DOHH2 (cell line): ENCODE measurements at regions not wholly inside any gene's neighbourhood (a gene's known extent, or its start where the extent isn't known, plus 50 kb on each side); places are given as distances from the start of the nearest gene placed in this dataset.

Source experiments
- CTCF ChIP-seq: fragments of 200-600 bp; sonication (generic); IDR thresholded peaks from one replicate; pipeline ENCODE4 v1.5.1; 2014; ENCODE audit warnings: antibody characterized with exemption, mild to moderate bottlenecking, low read depth, low read length; ENCODE audit not compliant: poor library complexity, severe bottlenecking
- EZH2phosphoT487 ChIP-seq: fragments of 200-600 bp; sonication (generic); IDR thresholded peaks from 2 replicates; pipeline ENCODE4 v1.6.1; 2017; ENCODE audit warnings: borderline replicate concordance, mild to moderate bottlenecking, antibody characterized with exemption, low read length, moderate library complexity, mixed read lengths

DNA sequence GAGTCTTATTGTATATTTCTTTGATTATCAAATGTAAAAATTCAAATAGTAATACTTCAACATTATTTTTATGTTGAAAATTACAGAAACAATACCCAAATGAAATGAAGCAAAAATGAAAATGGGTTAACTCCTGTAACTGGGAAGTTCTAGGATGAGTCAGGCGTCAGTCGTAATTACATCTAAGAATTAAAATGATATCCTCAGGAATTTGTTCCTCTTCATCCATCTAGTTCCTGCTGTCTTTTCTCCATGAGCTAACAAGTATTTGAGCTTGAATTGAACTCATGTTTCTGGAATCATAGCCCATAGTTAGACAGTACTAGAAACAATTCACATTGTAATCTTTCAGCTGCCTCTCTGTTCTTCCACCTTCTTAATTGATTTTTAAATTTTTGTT, 568.3 kb upstream of the TLE4 start:
- no peak for TF ChIP-seq CTCF
- TF ChIP-seq EZH2phosphoT487, result no peak
